ENCODE measurements at regions not wholly inside any gene's neighbourhood (a gene's known extent, or its start where the extent isn't known, plus 50 kb on each side); places are given as distances from the start of the nearest gene placed in this dataset.

- Histone ChIP-seq H3K4me3 (no peak overlapping the region), H3K9me3 (no peaks in the 10 kb centered on the region), H3K27me3 (no peaks in the 10 kb centered on the region), H3K27ac (no peak overlapping the region), H3K36me3 (no peaks in the 10 kb centered on the region), H3K4me1 (no peaks in the 10 kb centered on the region)
- WGBS, 2 donors = 50 to 53% methylated on average over 4 of the region's 4 CpGs
- TF ChIP-seq EP300 (IDR thresholded peaks at IDR 0.05) (no peak), CTCF (IDR thresholded peaks at IDR 0.05) (no peak), POLR2A (IDR thresholded peaks at IDR 0.05) (no peak)
- no peak for DNase-seq (ENCODE audit: low spot score in 2 of 2)
Observed at GRCh38 chr4:167379076-167379835, 145.0 kb upstream of the SPOCK3 start.

GRCh38 chr4:167380964-167381363 lies 146.7 kb upstream of the SPOCK3 start:
- Histone ChIP-seq H3K27me3 (no peaks in the 10 kb centered on the region), H3K4me3 (no peak overlapping the region), H3K4me1 (no peaks in the 10 kb centered on the region), H3K27ac (no peak overlapping the region), H3K9me3 (no peaks in the 10 kb centered on the region), H3K36me3 (no peaks in the 10 kb centered on the region)
- DNase-seq (ENCODE audit: low spot score in 2 of 2) = no peak
- TF ChIP-seq CTCF (IDR thresholded peaks at IDR 0.05) = no peak
- no peak for TF ChIP-seq POLR2A (IDR thresholded peaks at IDR 0.05)
- WGBS, 2 donors = 83 to 85% methylated on average over 4 of the region's 4 CpGs

GRCh38 chr4:167383291-167383690 lies 149.0 kb upstream of the SPOCK3 start:
- H3K36me3 ChIP-seq = no peaks in the 10 kb centered on the region
- no peak overlapping the region for H3K27ac ChIP-seq
- H3K9me3 ChIP-seq = no peaks in the 10 kb centered on the region
- H3K27me3 ChIP-seq = no peaks in the 10 kb centered on the region
- no peaks in the 10 kb centered on the region for H3K4me1 ChIP-seq
- no peak overlapping the region for H3K4me3 ChIP-seq
- no peak for DNase-seq (ENCODE audit: low spot score in 2 of 2)
- no peak for TF ChIP-seq EP300 (IDR thresholded peaks at IDR 0.05)
- no peak for TF ChIP-seq POLR2A (IDR thresholded peaks at IDR 0.05)
- no peak for TF ChIP-seq CTCF (IDR thresholded peaks at IDR 0.05)
- WGBS, 2 donors = 58 to 71% methylated on average over 2 of the region's 2 CpGs

GRCh38 chr4:167397586-167397985 lies 163.3 kb upstream of the SPOCK3 start:
- Histone ChIP-seq H3K4me1 (no peaks in the 10 kb centered on the region), H3K9me3 (no peaks in the 10 kb centered on the region), H3K4me3 (no peak overlapping the region), H3K27me3 (no peaks in the 10 kb centered on the region), H3K36me3 (no peaks in the 10 kb centered on the region), H3K27ac (no peak overlapping the region)
- DNase-seq (ENCODE audit: low spot score in 2 of 2) = no peak
- no peak for TF ChIP-seq POLR2A (IDR thresholded peaks at IDR 0.05)
- TF ChIP-seq EP300 (IDR thresholded peaks at IDR 0.05) = no peak
- TF ChIP-seq CTCF (IDR thresholded peaks at IDR 0.05) = no peak
- 76 to 77% methylated on average over 3 of the region's 3 CpGs for WGBS, 2 donors

GRCh38 chr4:167399201-167399600 lies 164.9 kb upstream of the SPOCK3 start:
- H3K4me1 ChIP-seq = no peaks in the 10 kb centered on the region
- no peak for DNase-seq (ENCODE audit: low spot score in 2 of 2)
- H3K4me3 ChIP-seq = no peak overlapping the region
- no peaks in the 10 kb centered on the region for H3K36me3 ChIP-seq
- H3K9me3 ChIP-seq = no peaks in the 10 kb centered on the region
- 87 to 90% methylated on average over 1 of the region's 1 CpG for WGBS, 2 donors
- no peak overlapping the region for H3K27ac ChIP-seq
- no peaks in the 10 kb centered on the region for H3K27me3 ChIP-seq
- TF ChIP-seq EP300 (IDR thresholded peaks at IDR 0.05) (no peak), POLR2A (IDR thresholded peaks at IDR 0.05) (no peak), CTCF (IDR thresholded peaks at IDR 0.05) (no peak)
